Smooth muscle cell (in vitro differentiated cells): ENCODE measurements at regions not wholly inside any gene's neighbourhood (a gene's known extent, or its start where the extent isn't known, plus 50 kb on each side); places are given as distances from the start of the nearest gene placed in this dataset.

Source experiments
- DNase-seq: peaks from one replicate; lab custom pipeline; 2025; ENCODE audit not compliant: unreplicated experiment; lab: John Stamatoyannopoulos, UW
- H2AFZ ChIP-seq: fragments of 200-600 bp; sonication (generic); 2 replicates; pipeline ENCODE4 v1.6.0; 2016; ENCODE audit warnings: antibody characterized with exemption, low read depth, mild to moderate bottlenecking
- H3F3A ChIP-seq: fragments of 200-600 bp; sonication (generic); 2 replicates; pipeline ENCODE4 v1.6.0; 2017; ENCODE audit warnings: antibody characterized with exemption, low read depth
- H3K27ac ChIP-seq: fragments of 200-600 bp; sonication (generic); 2 replicates; pipeline ENCODE4 v1.5.1; 2016; ENCODE audit warnings: low read depth, mild to moderate bottlenecking
- H3K27me3 ChIP-seq: fragments of 200-600 bp; sonication (generic); 2 replicates; pipeline ENCODE4 v1.6.1; 2016; ENCODE audit warnings: low read depth, mild to moderate bottlenecking
- H3K36me3 ChIP-seq: fragments of 200-600 bp; sonication (generic); 2 replicates; pipeline ENCODE4 v1.5.1; 2016; ENCODE audit warnings: low read depth
- H3K4me1 ChIP-seq: fragments of 200-600 bp; sonication (generic); 2 replicates; pipeline ENCODE4 v1.5.1; 2016; ENCODE audit warnings: low read depth
- H3K4me2 ChIP-seq: fragments of 200-600 bp; sonication (generic); 2 replicates; pipeline ENCODE4 v1.6.0; 2016; ENCODE audit warnings: mild to moderate bottlenecking
- H3K4me3 ChIP-seq: fragments of 200-600 bp; sonication (generic); 2 replicates; pipeline ENCODE4 v1.5.1; 2016; ENCODE audit warnings: mild to moderate bottlenecking
- H3K79me2 ChIP-seq: fragments of 200-600 bp; sonication (generic); 2 replicates; pipeline ENCODE4 v1.6.0; 2016; ENCODE audit warnings: low read depth, mild to moderate bottlenecking
- H3K9ac ChIP-seq: fragments of 200-600 bp; sonication (generic); 2 replicates; pipeline ENCODE4 v1.6.0; 2016; ENCODE audit warnings: low read depth
- H3K9me3 ChIP-seq: fragments of 200-600 bp; sonication (generic); replicated peaks from 2 replicates; pipeline ENCODE4 v1.5.1; 2016; ENCODE audit warnings: low read depth
- H4K20me1 ChIP-seq: fragments of 200-600 bp; sonication (generic); 2 replicates; pipeline ENCODE4 v1.6.0; 2016; ENCODE audit warnings: low read depth
- CTCF ChIP-seq: fragments of 200-600 bp; sonication (generic); IDR thresholded peaks from 2 replicates; pipeline ENCODE4 v1.5.1; 2017; ENCODE audit warnings: borderline replicate concordance, mild to moderate bottlenecking, antibody characterized with exemption; ENCODE audit not compliant: insufficient read depth, poor library complexity, severe bottlenecking
- WGBS: methylation state at CpG from one replicate; pipeline ENCODE4 v1.1.7; 2016; ENCODE audit warnings: low lambda C conversion rate; 5-methylcytosine and 5-hydroxymethylcytosine counted together

GRCh38 chr18:29780816-29781215 is 1261.7 kb downstream of the DSC3 start:
- Histone ChIP-seq H3K27ac (no peak overlapping the region), H3K4me1 (peaks cover 12% of the 10 kb centered on the region), H3K36me3 (no peaks in the 10 kb centered on the region), H3K4me2 (no peak overlapping the region), H3K9me3 (no peaks in the 10 kb centered on the region), H3K9ac (no peak overlapping the region), H2AFZ (no peak overlapping the region), H3K79me2 (no peaks in the 10 kb centered on the region), H3K4me3 (no peak overlapping the region), H4K20me1 (no peaks in the 10 kb centered on the region), H3F3A (no peaks in the 10 kb centered on the region), H3K27me3 (no peaks in the 10 kb centered on the region)
- DNase-seq, result no peak
- 64% methylated on average over 1 of the region's 1 CpG for WGBS
- TF ChIP-seq CTCF, result no peak

- Histone ChIP-seq H3K4me3 (no peak overlapping the region), H4K20me1 (no peaks in the 10 kb centered on the region), H3K27me3 (no peaks in the 10 kb centered on the region), H3K4me2 (no peak overlapping the region), H3K4me1 (peaks cover 12% of the 10 kb centered on the region), H3K27ac (no peak overlapping the region), H3K79me2 (no peaks in the 10 kb centered on the region), H2AFZ (no peak overlapping the region), H3K9ac (no peak overlapping the region), H3K9me3 (no peaks in the 10 kb centered on the region), H3K36me3 (no peaks in the 10 kb centered on the region), H3F3A (no peaks in the 10 kb centered on the region)
- 94% methylated on average over 1 of the region's 1 CpG for WGBS
- DNase-seq, result no peak
- no peak for TF ChIP-seq CTCF
These were observed 1263.4 kb downstream of the DSC3 start for GRCh38 chr18:29779096-29779495.

GRCh38 chr18:29753379-29753778 is 1289.2 kb downstream of the DSC3 start:
- no peak for DNase-seq
- H2AFZ ChIP-seq, result no peak overlapping the region

More at GRCh38 chr18:29753379-29753778, 1289.2 kb downstream of the DSC3 start:
- Histone ChIP-seq H3K4me1 (no peaks in the 10 kb centered on the region), H3K79me2 (no peaks in the 10 kb centered on the region), H3K4me3 (no peak overlapping the region), H4K20me1 (no peaks in the 10 kb centered on the region), H3K27me3 (no peaks in the 10 kb centered on the region), H3K9me3 (no peaks in the 10 kb centered on the region), H3K4me2 (peak overlapping the region; percentile 8), H3K36me3 (no peaks in the 10 kb centered on the region), H3K27ac (peak overlapping the region; percentile 19), H3F3A (no peaks in the 10 kb centered on the region), H3K9ac (no peak overlapping the region)
- no peak for TF ChIP-seq CTCF
- WGBS, result 84% methylated on average over 4 of the region's 4 CpGs
